Neutrophil (primary cell): ENCODE measurements at regions not wholly inside any gene's neighbourhood (a gene's known extent, or its start where the extent isn't known, plus 50 kb on each side); places are given as distances from the start of the nearest gene placed in this dataset.

Experiments used
- H3K27ac ChIP-seq: fragments of 200-600 bp; sonication (generic); 2 replicates; pipeline ENCODE4 v1.5.1; 2016; ENCODE audit warnings: mild to moderate bottlenecking, moderate library complexity
- H3K27me3 ChIP-seq: fragments of 200-600 bp; sonication (generic); 2 replicates; pipeline ENCODE4 v1.6.0; 2016; ENCODE audit warnings: mild to moderate bottlenecking
- H3K36me3 ChIP-seq: fragments of 200-600 bp; sonication (generic); 2 replicates; pipeline ENCODE4 v1.5.1; 2017
- H3K4me1 ChIP-seq, 2 experiments: fragments of 200-600 bp in 1 of 2; sonication (generic) in 1 of 2; 1 replicate in 1 of 2; 2 replicates in 1 of 2; pipeline versions ENCODE4 v1.5.1 to v1.6.1; 2013 to 2016; ENCODE audit warnings: low read depth in 1 of 2, low read length in 1 of 2, mild to moderate bottlenecking in 1 of 2, moderate library complexity in 1 of 2; ENCODE audit not compliant: control insufficient read depth in 1 of 2, insufficient read depth in 1 of 2
- H3K4me3 ChIP-seq, 2 experiments: fragments of 200-600 bp in 1 of 2; sonication (generic) in 1 of 2; 1 replicate in 1 of 2; 2 replicates in 1 of 2; pipeline ENCODE4 v1.5.1; 2013 to 2016; ENCODE audit warnings: low read depth in 1 of 2, low read length in 1 of 2, mild to moderate bottlenecking in 1 of 2, moderate library complexity in 1 of 2
- H3K9me3 ChIP-seq: fragments of 200-600 bp; sonication (generic); 2 replicates; pipeline ENCODE4 v1.5.1; 2016
- TF ChIP-seq, protein P1 (sequence below): fragments of 200-600 bp; sonication (generic); IDR thresholded peaks from 2 replicates; pipeline ENCODE4 v1.5.1; 2016; ENCODE audit warnings: antibody characterized with exemption

DNA sequence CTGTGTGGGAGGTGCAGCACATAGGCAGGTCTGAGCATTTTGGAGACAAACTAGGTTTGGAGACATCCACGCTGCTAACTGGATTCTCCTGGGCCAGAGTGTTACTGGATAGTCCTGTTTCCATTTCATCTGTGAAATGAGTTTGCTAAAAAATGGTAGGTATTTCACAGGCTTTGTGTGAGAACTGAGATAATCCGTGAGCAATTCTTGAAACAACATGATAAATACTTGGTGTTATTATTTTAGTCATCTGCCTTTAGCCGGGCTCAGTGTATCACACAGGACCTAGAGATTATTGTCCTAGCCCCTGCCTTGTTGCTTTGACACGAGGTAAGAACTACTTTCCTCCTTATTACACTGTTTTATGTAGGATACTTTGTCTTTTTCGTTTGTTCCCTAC, 63.0 kb downstream of the PRR18 start:
- Histone ChIP-seq H3K27me3 (no peaks in the 10 kb centered on the region), H3K9me3 (no peaks in the 10 kb centered on the region), H3K4me3 (no peak overlapping the region), H3K36me3 (no peaks in the 10 kb centered on the region), H3K4me1 (peaks cover 0 to 14% of the 10 kb centered on the region in 2 experiments), H3K27ac (peak overlapping the region; percentile 55)
- TF ChIP-seq, protein P1, sequence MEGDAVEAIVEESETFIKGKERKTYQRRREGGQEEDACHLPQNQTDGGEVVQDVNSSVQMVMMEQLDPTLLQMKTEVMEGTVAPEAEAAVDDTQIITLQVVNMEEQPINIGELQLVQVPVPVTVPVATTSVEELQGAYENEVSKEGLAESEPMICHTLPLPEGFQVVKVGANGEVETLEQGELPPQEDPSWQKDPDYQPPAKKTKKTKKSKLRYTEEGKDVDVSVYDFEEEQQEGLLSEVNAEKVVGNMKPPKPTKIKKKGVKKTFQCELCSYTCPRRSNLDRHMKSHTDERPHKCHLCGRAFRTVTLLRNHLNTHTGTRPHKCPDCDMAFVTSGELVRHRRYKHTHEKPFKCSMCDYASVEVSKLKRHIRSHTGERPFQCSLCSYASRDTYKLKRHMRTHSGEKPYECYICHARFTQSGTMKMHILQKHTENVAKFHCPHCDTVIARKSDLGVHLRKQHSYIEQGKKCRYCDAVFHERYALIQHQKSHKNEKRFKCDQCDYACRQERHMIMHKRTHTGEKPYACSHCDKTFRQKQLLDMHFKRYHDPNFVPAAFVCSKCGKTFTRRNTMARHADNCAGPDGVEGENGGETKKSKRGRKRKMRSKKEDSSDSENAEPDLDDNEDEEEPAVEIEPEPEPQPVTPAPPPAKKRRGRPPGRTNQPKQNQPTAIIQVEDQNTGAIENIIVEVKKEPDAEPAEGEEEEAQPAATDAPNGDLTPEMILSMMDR, result no peak

DNA sequence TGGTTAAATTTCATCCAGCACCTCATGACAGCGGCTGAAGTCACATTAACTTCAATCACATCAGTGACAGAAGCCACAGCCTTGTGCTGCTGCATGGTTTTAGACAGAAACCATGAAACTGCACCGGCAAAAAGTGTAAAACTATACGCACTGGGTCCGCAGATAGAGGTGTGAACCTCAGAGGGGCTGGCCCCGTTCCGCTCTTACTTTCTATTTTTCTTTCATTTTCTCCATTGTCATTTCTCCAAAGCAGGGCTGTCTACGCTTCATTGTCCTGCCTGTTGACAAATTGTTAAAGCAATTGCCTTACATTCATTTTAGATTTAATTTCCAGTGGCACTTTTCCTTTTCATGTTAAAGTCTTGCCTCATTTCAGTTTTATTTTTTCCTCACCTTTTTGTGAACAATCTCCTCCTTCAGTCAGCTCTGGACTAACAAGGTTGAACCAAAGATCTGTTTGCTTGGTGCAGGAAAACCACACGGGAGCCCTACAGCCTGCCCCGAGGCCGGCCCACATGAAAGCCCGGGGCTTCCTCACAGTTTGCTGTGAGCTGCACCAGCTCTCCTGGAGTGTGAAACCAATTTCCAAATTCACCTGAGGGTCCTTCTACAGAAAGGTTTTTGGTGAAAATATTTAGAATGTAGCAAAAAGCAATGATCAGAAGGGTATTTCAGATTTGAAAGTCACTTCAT, 63.7 kb downstream of the PRR18 start:
- Histone ChIP-seq H3K9me3 (no peaks in the 10 kb centered on the region), H3K36me3 (no peaks in the 10 kb centered on the region), H3K4me3 (no peak overlapping the region), H3K4me1 (peaks cover 0 to 14% of the 10 kb centered on the region in 2 experiments), H3K27me3 (no peaks in the 10 kb centered on the region), H3K27ac (peak overlapping the region; percentile 55)
- TF ChIP-seq, protein P1, result no peak

GRCh38 chr6:166242888-166243287, 65.3 kb downstream of the PRR18 start:
- H3K4me3 ChIP-seq, result no peak overlapping the region
- H3K36me3 ChIP-seq, result no peaks in the 10 kb centered on the region
- H3K4me1 ChIP-seq, result peaks cover 2 to 22% of the 10 kb centered on the region in 2 experiments
- no peaks in the 10 kb centered on the region for H3K9me3 ChIP-seq
- TF ChIP-seq, protein P1, result no peak
- no peak overlapping the region for H3K27ac ChIP-seq
- no peaks in the 10 kb centered on the region for H3K27me3 ChIP-seq

DNA sequence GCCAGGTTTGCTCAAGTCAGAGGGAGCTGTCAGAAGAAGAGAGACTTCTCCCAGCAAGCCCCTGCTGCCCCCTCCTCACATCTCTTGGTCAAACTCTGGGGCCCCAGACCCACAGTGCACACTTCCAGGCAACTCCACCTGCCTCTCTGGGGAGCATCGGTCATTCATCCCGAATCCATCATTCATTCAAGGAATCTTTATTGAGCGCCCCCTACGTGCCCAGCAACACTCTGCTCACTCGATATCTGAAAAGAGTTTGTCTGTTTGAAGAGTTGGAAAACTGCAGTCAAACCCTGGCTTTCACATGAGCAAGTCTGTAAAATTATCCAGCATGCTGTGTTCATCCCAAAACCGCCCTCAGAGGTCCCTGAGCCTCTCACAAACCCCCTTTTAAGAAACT, 66.2 kb downstream of the PRR18 start:
- H3K4me1 ChIP-seq, result peaks cover 11 to 31% of the 10 kb centered on the region in 2 experiments
- H3K36me3 ChIP-seq, result no peaks in the 10 kb centered on the region
- no peaks in the 10 kb centered on the region for H3K27me3 ChIP-seq
- H3K27ac ChIP-seq, result no peak overlapping the region
- TF ChIP-seq, protein P1, result no peak
- H3K4me3 ChIP-seq, result no peak overlapping the region
- H3K9me3 ChIP-seq, result no peaks in the 10 kb centered on the region

DNA sequence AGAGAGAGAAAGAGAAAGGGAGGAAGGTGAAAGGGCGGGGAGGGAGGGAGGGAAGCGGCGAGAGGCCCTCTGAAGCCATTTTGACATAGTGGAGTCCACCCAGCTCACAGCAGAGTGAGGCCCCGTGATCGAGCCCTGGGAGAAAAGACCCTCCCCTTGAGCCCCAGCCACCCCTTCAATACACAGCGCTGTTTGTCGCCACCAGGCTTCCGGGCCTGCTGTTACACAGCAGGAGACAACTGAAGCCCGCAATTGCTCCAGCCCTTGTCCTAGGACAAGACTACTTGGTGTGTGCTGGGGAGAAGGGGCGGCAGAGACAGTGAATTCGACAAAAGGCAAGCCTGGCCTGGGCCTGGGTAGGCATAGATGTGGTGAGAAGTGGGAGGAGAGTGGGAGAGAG, 67.3 kb downstream of the PRR18 start:
- H3K4me1 ChIP-seq, result peaks cover 22 to 42% of the 10 kb centered on the region in 2 experiments
- H3K9me3 ChIP-seq, result no peaks in the 10 kb centered on the region
- TF ChIP-seq, protein P1, result no peak
- no peak overlapping the region for H3K27ac ChIP-seq
- no peaks in the 10 kb centered on the region for H3K36me3 ChIP-seq
- no peaks in the 10 kb centered on the region for H3K27me3 ChIP-seq
- H3K4me3 ChIP-seq, result no peak overlapping the region
